Keratinocyte (primary cell): ENCODE measurements at regions not wholly inside any gene's neighbourhood (a gene's known extent, or its start where the extent isn't known, plus 50 kb on each side); places are given as distances from the start of the nearest gene placed in this dataset.

ENCODE experiments used
- DNase-seq: peaks from one replicate; pipeline ENCODE4 v3.0.0-alpha.2; 2011; ENCODE audit warnings: low read depth, missing footprints, low spot score
- FAIRE-seq: peaks from 2 replicates; lab custom pipeline; 2011; peaks lifted over from hg19 to GRCh38; lab: Jason Lieb, UNC
- H2AFZ ChIP-seq: 2 replicates; pipeline ENCODE4 v1.6.0; 2012; ENCODE audit warnings: low read length, control low read depth, inconsistent platforms; ENCODE audit not compliant: control insufficient read depth
- H3K27ac ChIP-seq: 2 replicates; pipeline ENCODE4 v1.5.1; 2011; ENCODE audit warnings: low read length; ENCODE audit not compliant: control insufficient read depth, insufficient read depth
- H3K27me3 ChIP-seq: 3 replicates; pipeline ENCODE4 v1.6.0; 2011; ENCODE audit warnings: low read length; ENCODE audit not compliant: control insufficient read depth, insufficient read depth; ENCODE audit errors: extremely low read depth
- H3K36me3 ChIP-seq, 2 experiments: 2 replicates in 1 of 2; 3 replicates in 1 of 2; pipeline ENCODE4 v1.5.1; 2011; ENCODE audit warnings: low read length in 2 of 2, mild to moderate bottlenecking in 1 of 2; ENCODE audit not compliant: control insufficient read depth in 2 of 2, insufficient read depth in 2 of 2; ENCODE audit errors: extremely low read depth in 1 of 2
- H3K4me1 ChIP-seq: 3 replicates; pipeline ENCODE4 v1.5.1; 2011; ENCODE audit warnings: low read length; ENCODE audit not compliant: control insufficient read depth, insufficient read depth; ENCODE audit errors: extremely low read depth
- H3K4me2 ChIP-seq: 3 replicates; pipeline ENCODE4 v1.6.0; 2011; ENCODE audit warnings: low read depth, low read length; ENCODE audit not compliant: control insufficient read depth, insufficient read depth; ENCODE audit errors: extremely low read depth
- H3K4me3 ChIP-seq, 3 experiments: fragments of 200-600 bp in 1 of 3; sonication (generic) in 1 of 3; 2 replicates in 2 of 3; 3 replicates in 1 of 3; pipeline ENCODE4 v1.5.1; 2011 to 2016; ENCODE audit warnings: low read length in 3 of 3, mild to moderate bottlenecking in 3 of 3, control low read depth in 2 of 3, inconsistent platforms in 1 of 3, low read depth in 1 of 3, mixed read lengths in 1 of 3, mixed run types in 1 of 3, moderate library complexity in 1 of 3; ENCODE audit not compliant: control insufficient read depth in 2 of 3, insufficient read depth in 2 of 3; ENCODE audit errors: extremely low read depth in 1 of 3
- H3K79me2 ChIP-seq: 2 replicates; pipeline ENCODE4 v1.6.0; 2012; ENCODE audit warnings: low read length; ENCODE audit not compliant: control insufficient read depth, insufficient read depth
- H3K9ac ChIP-seq: 3 replicates; pipeline ENCODE4 v1.6.0; 2011; ENCODE audit warnings: low read length; ENCODE audit not compliant: control insufficient read depth, insufficient read depth; ENCODE audit errors: extremely low read depth
- H3K9me1 ChIP-seq: 3 replicates; pipeline ENCODE4 v1.6.0; 2011; ENCODE audit warnings: low read length; ENCODE audit not compliant: control insufficient read depth, insufficient read depth; ENCODE audit errors: extremely low read depth
- H3K9me3 ChIP-seq: 2 replicates; pipeline ENCODE4 v1.5.1; 2012; ENCODE audit warnings: low read depth, low read length; ENCODE audit not compliant: control insufficient read depth
- H4K20me1 ChIP-seq: 3 replicates; pipeline ENCODE4 v1.6.0; 2011; ENCODE audit warnings: low read length; ENCODE audit not compliant: control insufficient read depth, insufficient read depth; ENCODE audit errors: extremely low read depth
- CTCF ChIP-seq, 3 experiments: IDR thresholded peaks in 1 of 3; conservative IDR thresholded peaks in 1 of 3; optimal IDR thresholded peaks in 1 of 3; 2 replicates in 2 of 3; 3 replicates in 1 of 3; pipeline versions ENCODE3 to v1.5.1; 2011; ENCODE audit warnings: low read length in 3 of 3, mild to moderate bottlenecking in 3 of 3, moderate library complexity in 2 of 3, control low read depth in 1 of 3, inconsistent platforms in 1 of 3; ENCODE audit not compliant: insufficient read depth in 2 of 3; ENCODE audit errors: extremely low read depth in 1 of 3
- EZH2 ChIP-seq: IDR thresholded peaks from one replicate; pipeline ENCODE4 v1.6.1; 2012; ENCODE audit warnings: inconsistent platforms, mild to moderate bottlenecking, low read length, moderate library complexity
- dilution Hi-C: fragments of 300-500 bp; cut with MboI; formaldehyde crosslinking; loops from one replicate; pipeline ENCODE4 v1.7.0; 2020; ENCODE audit warnings: low sequenced_read_pairs; ENCODE audit not compliant: extremely low pct_ligation_motif_present

GRCh38 chr17:77718669-77718961 is 239.9 kb upstream of the TNRC6C start:
- dilution Hi-C loops = loop anchor here (10.0 kb wide), 1 partner anchor 64 kb away; no protein-coding TSS in a partner anchor
- H3K9me1 ChIP-seq = no peaks in the 10 kb centered on the region
- peaks cover 5% of the 10 kb centered on the region for H3K27me3 ChIP-seq
- H3K4me3 ChIP-seq = no peak overlapping the region
- TF ChIP-seq EZH2 (no peak), CTCF (optimal IDR thresholded peaks at IDR 0.05 in 1 of 3, IDR thresholded peaks at IDR 0.05 in 1 of 3, conservative IDR thresholded peaks at IDR 0.05 in 1 of 3; ENCODE audit: extremely low read depth in 1 of 3, insufficient read depth in 2 of 3, low read length in 3 of 3) (no peak)
- no peaks in the 10 kb centered on the region for H3K36me3 ChIP-seq
- no peak overlapping the region for H3K4me2 ChIP-seq
- no peak for FAIRE-seq
- no peak for DNase-seq
- no peak overlapping the region for H3K9ac ChIP-seq
- no peaks in the 10 kb centered on the region for H4K20me1 ChIP-seq
- H3K79me2 ChIP-seq = no peaks in the 10 kb centered on the region
- no peak overlapping the region for H2AFZ ChIP-seq
- H3K4me1 ChIP-seq = no peaks in the 10 kb centered on the region
- H3K27ac ChIP-seq = no peak overlapping the region
- H3K9me3 ChIP-seq = peaks cover 5% of the 10 kb centered on the region

- H4K20me1 ChIP-seq = no peaks in the 10 kb centered on the region
- H3K36me3 ChIP-seq = no peaks in the 10 kb centered on the region
- no peak for DNase-seq
- H3K9ac ChIP-seq = no peak overlapping the region
- no peak overlapping the region for H3K27ac ChIP-seq
- no peaks in the 10 kb centered on the region for H3K4me1 ChIP-seq
- no peak overlapping the region for H3K4me2 ChIP-seq
- peaks cover 5% of the 10 kb centered on the region for H3K9me3 ChIP-seq
- H3K9me1 ChIP-seq = no peaks in the 10 kb centered on the region
- dilution Hi-C loops = loop anchor here (10.0 kb wide), 1 partner anchor 65 kb away; no protein-coding TSS in a partner anchor
- H3K27me3 ChIP-seq = peaks cover 5% of the 10 kb centered on the region
- no peak overlapping the region for H2AFZ ChIP-seq
- no peak overlapping the region for H3K4me3 ChIP-seq
- no peak for FAIRE-seq
- TF ChIP-seq CTCF (optimal IDR thresholded peaks at IDR 0.05 in 1 of 3, IDR thresholded peaks at IDR 0.05 in 1 of 3, conservative IDR thresholded peaks at IDR 0.05 in 1 of 3; ENCODE audit: extremely low read depth in 1 of 3, insufficient read depth in 2 of 3, low read length in 3 of 3) (no peak), EZH2 (no peak)
- H3K79me2 ChIP-seq = no peaks in the 10 kb centered on the region
These were observed 238.7 kb upstream of the TNRC6C start for GRCh38 chr17:77719806-77720205.
